LNCAP (cell line): ENCODE measurements at regions not wholly inside any gene's neighbourhood (a gene's known extent, or its start where the extent isn't known, plus 50 kb on each side); places are given as distances from the start of the nearest gene placed in this dataset.

Source experiments
- CTCF ChIP-seq: fragments of 450-650 bp; IDR thresholded peaks from 2 replicates; pipeline ENCODE4 v1.5.1; 2017; ENCODE audit warnings: mild to moderate bottlenecking

DNA sequence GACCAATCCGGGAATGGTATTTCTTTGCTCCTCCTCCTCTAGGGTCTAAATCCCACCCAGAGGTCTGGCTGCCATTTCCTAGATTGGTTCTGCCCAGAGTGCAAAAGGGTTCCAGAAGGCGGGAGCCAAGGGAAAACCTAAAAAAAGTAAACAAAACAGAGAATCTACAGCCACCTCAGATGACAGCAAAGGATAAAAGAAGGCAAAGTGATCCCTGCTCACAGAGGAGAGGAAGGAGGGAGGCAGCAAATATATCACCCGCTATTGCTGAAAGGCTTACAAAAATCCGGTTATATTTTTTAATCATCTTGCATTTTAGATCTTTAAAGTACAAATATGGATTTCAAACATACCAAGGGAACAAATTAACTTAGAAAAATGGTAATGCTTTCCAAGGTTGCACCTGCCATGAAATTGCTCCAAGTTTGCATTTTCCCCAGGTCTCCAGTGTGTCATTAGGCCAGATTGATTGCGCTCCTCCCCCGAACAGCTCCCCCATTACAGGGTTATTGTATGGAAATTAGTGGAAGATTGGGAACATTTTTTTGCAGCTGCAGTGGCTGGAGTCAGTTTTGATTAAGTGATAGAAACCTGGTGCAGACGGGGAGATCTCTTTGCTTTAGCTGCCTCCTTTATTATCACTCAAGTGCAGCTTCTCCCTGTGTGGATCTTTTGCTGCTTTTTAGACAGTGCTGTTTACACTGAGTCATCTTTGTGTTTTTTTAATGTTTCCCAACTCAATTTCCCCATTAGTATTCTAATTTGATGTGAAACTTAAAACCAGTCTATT lies 280.5 kb upstream of the CAMK1G start:
- TF ChIP-seq CTCF = no peak

GRCh38 chr1:209304166-209304565 lies 279.3 kb upstream of the CAMK1G start:
- TF ChIP-seq CTCF = no peak

DNA sequence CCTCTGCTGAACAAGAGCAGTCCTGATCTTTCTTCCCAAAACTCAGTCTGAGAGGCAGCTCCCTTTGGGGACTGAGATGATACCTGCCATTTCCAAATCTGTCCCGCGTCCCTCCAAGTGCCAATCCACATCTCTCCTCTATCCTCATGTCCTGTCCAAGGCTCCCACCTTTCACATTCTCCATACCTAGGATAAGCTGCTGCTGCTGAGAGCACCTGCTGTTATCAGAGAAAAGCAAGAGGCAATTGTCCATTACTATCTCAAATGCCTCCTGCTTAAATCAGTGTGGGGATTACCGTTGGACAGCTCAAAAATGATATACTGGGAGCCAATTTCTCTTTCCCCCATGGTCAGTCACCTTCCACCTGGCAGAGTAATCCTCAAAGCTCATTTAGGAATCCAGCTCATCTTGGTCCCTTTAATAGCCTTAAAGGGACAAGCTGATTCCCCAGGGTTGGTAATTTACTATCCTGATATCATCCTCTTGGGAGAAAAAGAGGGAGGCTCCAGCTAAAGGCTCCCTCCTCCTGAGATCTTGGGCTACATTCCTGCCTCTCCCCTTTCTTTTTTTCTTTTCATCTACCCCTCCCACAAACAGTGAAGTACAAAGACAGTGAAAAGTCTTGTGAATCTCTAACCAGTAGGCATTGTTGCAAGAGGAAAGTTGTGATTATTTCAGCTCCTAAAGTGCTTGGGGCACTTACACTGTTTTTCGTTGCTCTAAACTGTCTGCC lies 278.1 kb upstream of the CAMK1G start:
- no peak for TF ChIP-seq CTCF

DNA sequence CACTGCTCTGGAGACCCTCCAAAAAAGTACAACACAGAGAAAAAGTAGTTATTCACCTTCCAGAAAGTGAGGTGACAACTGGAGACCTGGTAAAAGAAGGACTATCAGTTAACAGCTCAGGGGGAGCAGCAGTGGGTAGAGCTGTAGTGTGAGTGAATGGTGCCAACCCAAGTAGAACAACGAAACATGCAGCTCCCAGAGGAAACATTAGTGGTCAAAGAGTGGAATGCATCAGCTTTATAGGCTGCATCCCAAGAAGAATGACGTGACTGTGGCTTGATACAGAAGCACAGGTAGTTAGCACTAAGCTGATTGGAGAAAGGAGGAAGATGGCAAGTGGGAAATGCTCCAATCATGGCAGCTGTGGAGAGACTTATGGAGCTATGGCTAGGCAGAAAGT lies 275.7 kb upstream of the CAMK1G start:
- TF ChIP-seq CTCF = no peak

GRCh38 chr1:209309198-209309597 lies 274.3 kb upstream of the CAMK1G start:
- TF ChIP-seq CTCF = no peak

- TF ChIP-seq CTCF = no peak
Measured at GRCh38 chr1:209311770-209312169, 271.7 kb upstream of the CAMK1G start.

GRCh38 chr1:209316929-209317328 lies 266.6 kb upstream of the CAMK1G start:
- TF ChIP-seq CTCF = no peak
